Caki2 (cell line): ENCODE measurements at regions not wholly inside any gene's neighbourhood (a gene's known extent, or its start where the extent isn't known, plus 50 kb on each side); places are given as distances from the start of the nearest gene placed in this dataset.

ENCODE experiments used
- DNase-seq: peaks from one replicate; pipeline ENCODE4 v3.0.0-alpha.2; 2015; ENCODE audit warnings: low read depth
- in situ Hi-C: cut with HindIII; loops from 2 replicates; pipeline ENCODE4 v1.10.0; 2016; ENCODE audit warnings: low sequenced_read_pairs, low pct_unique_long_range_greater_than_20kb, mixed read lengths

DNA sequence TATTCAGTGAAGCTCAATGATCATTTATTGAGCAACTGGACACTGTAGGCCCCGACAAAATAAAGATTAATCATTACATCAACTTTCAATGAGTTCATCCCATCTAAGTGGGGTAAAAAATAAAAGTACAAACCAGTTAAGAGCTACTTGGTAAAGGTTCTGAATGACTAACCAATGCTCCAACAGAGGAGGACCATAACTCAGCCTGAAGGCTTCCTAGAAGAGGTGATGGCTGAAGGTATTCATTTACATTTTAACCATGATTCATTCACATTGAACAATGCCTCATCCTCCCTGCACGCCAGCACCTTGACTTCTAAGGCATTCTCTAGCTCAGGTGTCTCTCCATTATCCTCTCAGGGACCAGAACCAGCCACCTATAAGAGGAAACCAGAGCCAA is 201.4 kb downstream of the ZNF462 start:
- DNase-seq, result no peak
- in situ Hi-C loops, result no loop called here

DNA sequence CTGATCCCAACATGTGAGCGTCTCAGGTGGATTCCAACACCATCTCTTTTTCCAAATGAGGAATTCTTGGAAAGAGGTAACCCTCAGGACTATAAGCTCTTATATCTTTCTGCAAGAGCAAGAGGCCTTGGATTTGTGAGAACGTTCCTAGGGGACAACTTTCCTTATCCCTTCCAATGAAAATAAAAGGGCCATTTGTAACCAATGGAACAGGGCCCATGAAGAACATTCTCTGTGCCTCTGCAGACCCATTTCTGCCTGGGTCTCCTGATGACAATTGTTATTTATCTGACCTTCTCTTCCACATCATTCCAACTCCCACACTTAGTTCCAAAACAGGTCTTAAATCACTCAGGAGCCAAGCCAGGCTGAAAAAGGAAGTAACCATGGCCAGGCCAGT is 202.6 kb downstream of the ZNF462 start:
- DNase-seq, result no peak
- in situ Hi-C loops, result no loop called here

- in situ Hi-C loops, result no loop called here
- no peak for DNase-seq
Observed at GRCh38 chr9:107067739-107068416, 204.9 kb downstream of the ZNF462 start.

- in situ Hi-C loops, result no loop called here
- no peak for DNase-seq
Observed at GRCh38 chr9:107068581-107068980, 205.6 kb downstream of the ZNF462 start.

DNA sequence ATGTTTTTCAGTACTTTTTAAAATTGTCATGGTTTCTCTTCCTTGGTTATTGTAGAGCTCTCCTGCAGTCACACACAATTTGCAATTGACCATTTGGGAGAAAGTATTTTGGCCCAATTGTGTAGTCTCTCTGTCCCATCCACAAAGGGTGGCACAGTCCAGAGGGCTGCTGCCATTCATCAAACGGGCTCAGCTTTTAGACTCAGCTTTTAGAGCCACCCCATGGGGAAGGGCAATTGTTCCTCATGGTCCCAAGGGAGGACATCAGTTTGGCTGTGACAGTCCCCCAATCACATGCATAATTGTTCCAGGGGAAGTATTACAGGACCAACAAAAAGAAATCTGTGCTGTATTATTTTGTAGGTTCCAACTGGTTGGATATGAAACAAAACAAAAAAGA is 207.6 kb downstream of the ZNF462 start:
- no peak for DNase-seq
- in situ Hi-C loops, result no loop called here

- no peak for DNase-seq
- in situ Hi-C loops, result no loop called here
Observed at GRCh38 chr9:107078061-107078460, 205.0 kb upstream of the RAD23B start.

- in situ Hi-C loops, result no loop called here
- no peak for DNase-seq
Observed at GRCh38 chr9:107079589-107079988, 203.5 kb upstream of the RAD23B start.

DNA sequence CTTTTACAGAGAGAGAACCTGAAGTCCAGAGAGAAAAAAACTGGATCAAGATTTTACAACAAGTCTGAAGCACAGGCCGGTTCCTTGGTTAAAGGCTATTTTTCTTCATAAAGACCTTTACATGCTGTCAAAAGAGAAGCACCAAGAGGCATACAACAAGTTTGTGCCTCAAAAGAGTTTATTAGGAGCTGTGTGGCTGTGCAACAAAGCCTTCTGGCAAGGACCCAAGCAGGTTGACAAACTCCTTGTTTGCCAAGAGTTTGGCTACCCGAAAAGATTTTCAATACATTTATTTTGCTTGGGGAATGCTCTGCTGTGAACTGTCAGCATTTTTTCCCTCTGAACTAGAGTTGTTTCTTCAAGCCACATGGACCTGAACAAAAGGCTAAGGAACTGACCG is 202.9 kb upstream of the RAD23B start:
- DNase-seq, result no peak
- in situ Hi-C loops, result no loop called here

- in situ Hi-C loops, result no loop called here
- DNase-seq, result no peak
Observed at GRCh38 chr9:107086460-107086859, 196.6 kb upstream of the RAD23B start.

DNA sequence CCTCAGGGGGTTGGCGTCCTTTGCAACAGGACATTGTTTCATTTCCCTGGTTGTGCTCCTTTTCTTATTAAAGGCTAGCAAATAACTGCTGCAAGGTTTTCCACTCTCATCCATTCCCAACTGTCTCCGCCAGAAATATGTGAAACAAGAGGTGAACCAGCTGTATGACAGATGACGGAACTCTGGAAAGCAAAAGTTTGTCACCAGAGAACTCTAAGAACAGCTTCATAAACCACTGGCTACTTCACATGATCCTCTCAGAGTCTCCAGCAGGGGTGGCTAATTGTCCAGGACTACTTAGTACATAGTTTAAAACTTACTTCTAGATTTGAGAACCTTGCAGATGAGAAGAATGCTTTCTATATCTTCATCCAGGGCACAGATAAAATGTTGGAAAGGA is 195.9 kb upstream of the RAD23B start:
- in situ Hi-C loops, result no loop called here
- no peak for DNase-seq

GRCh38 chr9:107090218-107090617 is 192.9 kb upstream of the RAD23B start:
- in situ Hi-C loops, result no loop called here
- no peak for DNase-seq

DNA sequence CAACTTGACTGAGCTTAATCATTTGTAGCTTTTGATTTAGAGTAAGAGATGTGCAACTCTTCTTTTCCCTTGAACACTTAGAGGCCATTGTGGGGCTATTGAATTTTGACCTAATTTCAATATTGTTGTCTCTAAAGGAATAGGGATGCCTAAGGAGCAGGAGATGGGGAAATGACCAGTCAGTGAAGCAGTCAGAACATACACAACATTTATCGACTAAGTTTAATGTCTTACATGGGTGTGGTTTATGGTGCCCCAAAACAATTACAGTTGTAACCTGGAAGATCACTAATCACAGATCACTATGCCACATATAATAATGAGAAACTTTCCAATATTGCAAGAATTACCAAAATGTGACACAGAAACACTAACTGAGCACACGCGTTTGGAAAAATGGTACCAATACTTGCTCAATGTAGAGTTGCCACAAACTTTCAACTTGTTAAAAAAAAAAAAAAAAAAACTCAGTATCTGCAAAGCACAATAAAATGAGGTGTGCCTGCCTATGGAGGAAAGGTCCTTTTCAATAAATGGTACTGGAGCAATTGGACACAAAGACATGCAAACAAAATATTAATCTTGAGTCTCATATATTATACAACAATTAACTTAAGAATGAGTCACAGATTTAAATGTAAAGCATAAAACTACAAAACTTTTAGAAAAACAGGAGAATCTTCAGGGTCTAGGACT is 189.6 kb upstream of the RAD23B start:
- in situ Hi-C loops, result no loop called here

GRCh38 chr9:107094370-107094769 is 188.7 kb upstream of the RAD23B start:
- DNase-seq, result no peak
- in situ Hi-C loops, result no loop called here

More for the DNA sequence above, 189.6 kb upstream of the RAD23B start:
- no peak for DNase-seq

DNA sequence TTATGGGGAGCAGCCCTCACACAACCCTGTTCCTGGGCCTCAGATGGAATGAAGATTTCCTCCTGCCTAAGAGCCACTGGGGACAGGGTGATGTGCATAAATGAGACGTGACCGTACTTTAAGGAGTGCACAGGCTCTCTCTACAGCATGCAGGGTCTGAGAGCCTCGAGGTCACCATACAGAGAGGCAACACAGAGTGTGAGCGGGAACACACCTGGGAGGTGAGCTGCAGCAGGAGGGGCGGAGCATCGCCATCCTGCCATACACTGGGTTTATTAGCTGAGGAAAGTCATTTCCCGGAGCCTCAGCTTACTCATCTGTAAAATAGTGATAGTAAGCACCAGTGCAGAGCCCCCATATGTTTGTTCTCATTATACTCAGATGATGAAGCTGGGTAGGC is 182.5 kb upstream of the RAD23B start:
- in situ Hi-C loops, result no loop called here
- DNase-seq, result no peak

GRCh38 chr9:107102011-107102410 is 181.1 kb upstream of the RAD23B start:
- no peak for DNase-seq
- in situ Hi-C loops, result no loop called here

GRCh38 chr9:107103621-107104020 is 179.5 kb upstream of the RAD23B start:
- in situ Hi-C loops, result no loop called here
- DNase-seq, result no peak

- in situ Hi-C loops, result no loop called here
Observed at GRCh38 chr9:107105784-107106183, 177.3 kb upstream of the RAD23B start.

GRCh38 chr9:107106416-107106815 is 176.7 kb upstream of the RAD23B start:
- in situ Hi-C loops, result no loop called here

More at GRCh38 chr9:107105784-107106183, 177.3 kb upstream of the RAD23B start:
- DNase-seq, result no peak

GRCh38 chr9:107108342-107109130 is 174.5 kb upstream of the RAD23B start:
- in situ Hi-C loops, result no loop called here
- DNase-seq, result no peak

More at GRCh38 chr9:107106416-107106815, 176.7 kb upstream of the RAD23B start:
- DNase-seq, result no peak
